A673 (cell line): ENCODE measurements at regions not wholly inside any gene's neighbourhood (a gene's known extent, or its start where the extent isn't known, plus 50 kb on each side); places are given as distances from the start of the nearest gene placed in this dataset.

ENCODE experiments used
- CTCF ChIP-seq: fragments of 300-800, 200-600 bp; sonication (generic); conservative IDR thresholded peaks from 2 replicates; pipeline ENCODE4 v1.5.1; 2017; ENCODE audit warnings: low read depth, mild to moderate bottlenecking, antibody characterized with exemption, low read length, moderate library complexity, mixed read lengths
- EZH2 ChIP-seq: fragments of 200-600 bp; sonication (generic); IDR thresholded peaks from 2 replicates; pipeline ENCODE4 v1.6.1; 2017; ENCODE audit warnings: borderline replicate concordance, low read depth, mild to moderate bottlenecking, mixed read lengths, antibody characterized with exemption, low read length; ENCODE audit not compliant: poor library complexity, severe bottlenecking

DNA sequence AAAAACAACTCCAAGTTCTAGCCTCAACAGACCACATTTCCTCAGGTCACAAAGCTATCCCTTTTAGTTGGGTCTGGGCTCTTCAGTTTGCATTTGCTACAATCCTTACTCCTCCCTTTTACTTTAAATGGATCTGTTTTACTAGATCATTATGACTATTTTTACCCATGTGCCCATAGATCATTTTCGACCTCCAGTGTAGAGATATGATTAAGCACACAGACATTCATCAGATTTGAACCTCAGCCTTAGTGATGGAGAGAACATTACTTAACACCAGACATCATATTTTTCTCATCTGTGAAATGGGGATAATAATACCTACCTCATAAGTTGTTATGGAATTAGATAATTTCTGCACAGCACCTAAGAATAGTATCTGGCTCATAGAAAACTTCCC, 141.9 kb downstream of the NPR3 start:
- TF ChIP-seq CTCF (no peak), EZH2 (no peak)
